SK-N-SH (cell line): ENCODE measurements at regions not wholly inside any gene's neighbourhood (a gene's known extent, or its start where the extent isn't known, plus 50 kb on each side); places are given as distances from the start of the nearest gene placed in this dataset.

ENCODE experiments used
- CTCF ChIA-PET: fragments of 300-600, 350-600 bp; formaldehyde crosslinking; extraction: SDS; loops from one replicate; lab custom pipeline; 2021; lab: Yijun Ruan, JAX
- POLR2A ChIA-PET: fragments of 350-600 bp; sonication (Branson Sonifier 250); formaldehyde crosslinking; extraction: SDS; loops from one replicate; lab custom pipeline; 2020; ENCODE audit warnings: antibody characterized with exemption, inconsistent platforms; lab: Yijun Ruan, JAX
- DNase-seq: peaks from one replicate; pipeline ENCODE4 v3.0.0; 2012
- H2AFZ ChIP-seq: fragments of 200-600 bp; sonication (generic); 2 replicates; pipeline ENCODE4 v1.8.1; 2016; ENCODE audit warnings: antibody characterized with exemption, mild to moderate bottlenecking, low read depth
- H3F3A ChIP-seq: fragments of 200-600 bp; sonication (generic); replicated peaks from 2 replicates; pipeline ENCODE3; 2016; ENCODE audit warnings: antibody characterized with exemption, mild to moderate bottlenecking; ENCODE audit not compliant: insufficient read depth
- H3K27ac ChIP-seq, 2 experiments: fragments of 200-500 bp in 1 of 2; fragments of 200-600 bp in 1 of 2; sonication (Bioruptor generic) in 1 of 2; sonication (generic), shearing (Covaris generic) in 1 of 2; 2 replicates each; pipeline versions ENCODE4 v1.5.1 to v1.6.1; 2014 to 2016; ENCODE audit warnings: low read depth in 2 of 2, inconsistent platforms in 1 of 2, low read length in 1 of 2, mild to moderate bottlenecking in 1 of 2, mixed read lengths in 1 of 2
- H3K27me3 ChIP-seq: fragments of 200-600 bp; sonication (generic), shearing (Covaris generic); 2 replicates; pipeline ENCODE4 v1.6.1; 2016; ENCODE audit warnings: mixed run types; ENCODE audit not compliant: insufficient read depth
- H3K36me3 ChIP-seq, 2 experiments: fragments of 200-500 bp in 1 of 2; fragments of 200-600 bp in 1 of 2; sonication (Bioruptor generic) in 1 of 2; sonication (generic) in 1 of 2; replicated peaks in 1 of 2; 2 replicates each; pipeline versions ENCODE3 to v1.5.1; 2014 to 2016; ENCODE audit warnings: low read length in 1 of 2, mild to moderate bottlenecking in 1 of 2; ENCODE audit not compliant: insufficient read depth in 2 of 2, control insufficient read depth in 1 of 2
- H3K4me1 ChIP-seq, 2 experiments: fragments of 200-500 bp in 1 of 2; fragments of 200-600 bp in 1 of 2; sonication (Bioruptor generic) in 1 of 2; sonication (generic), shearing (Covaris generic) in 1 of 2; 2 replicates each; pipeline versions ENCODE4 v1.5.1 to v1.6.1; 2014 to 2016; ENCODE audit warnings: low read depth in 1 of 2, low read length in 1 of 2, mixed run types in 1 of 2; ENCODE audit not compliant: insufficient read depth in 2 of 2, control insufficient read depth in 1 of 2
- H3K4me2 ChIP-seq: fragments of 200-600 bp; sonication (generic), shearing (Covaris generic); 2 replicates; pipeline ENCODE4 v1.6.1; 2017; ENCODE audit warnings: mixed run types
- H3K4me3 ChIP-seq, 2 experiments: fragments of 200-500 bp in 1 of 2; fragments of 200-600 bp in 1 of 2; sonication (Bioruptor generic) in 1 of 2; sonication (generic), shearing (Covaris generic) in 1 of 2; 2 replicates each; pipeline versions ENCODE4 v1.5.1 to v1.8.1; 2014 to 2016; ENCODE audit warnings: low read depth in 2 of 2, inconsistent platforms in 1 of 2, low read length in 1 of 2, mild to moderate bottlenecking in 1 of 2, mixed read lengths in 1 of 2, moderate library complexity in 1 of 2
- H3K79me2 ChIP-seq: fragments of 200-600 bp; sonication (generic); 2 replicates; pipeline ENCODE4 v1.8.1; 2017; ENCODE audit warnings: mild to moderate bottlenecking; ENCODE audit not compliant: insufficient read depth
- H3K9ac ChIP-seq: fragments of 200-600 bp; sonication (generic); 2 replicates; pipeline ENCODE4 v1.6.1; 2017; ENCODE audit warnings: mixed run types
- H3K9me2 ChIP-seq: fragments of 200-600 bp; sonication (generic); 2 replicates; pipeline ENCODE4 v1.6.1; 2017; ENCODE audit warnings: mixed run types
- H3K9me3 ChIP-seq: fragments of 200-600 bp; sonication (generic); 2 replicates; pipeline ENCODE4 v1.6.1; 2017; ENCODE audit warnings: mixed run types, mild to moderate bottlenecking, moderate library complexity
- H4K20me1 ChIP-seq: fragments of 200-600 bp; sonication (generic); 2 replicates; pipeline ENCODE4 v1.6.1; 2017; ENCODE audit warnings: mild to moderate bottlenecking, mixed run types; ENCODE audit not compliant: insufficient read depth
- EP300 ChIP-seq, 2 experiments: IDR thresholded peaks; 2 replicates each; pipeline versions ENCODE4 v1.4.0 to v1.6.1; 2012; ENCODE audit warnings: borderline replicate concordance in 1 of 2, low read depth in 1 of 2, low read length in 1 of 2
- FOSL2 ChIP-seq: IDR thresholded peaks from 2 replicates; pipeline ENCODE4 v1.4.0; 2012; ENCODE audit warnings: low read depth, mild to moderate bottlenecking, moderate library complexity, borderline replicate concordance
- FOXJ3 ChIP-seq: sonication (generic); formaldehyde crosslinking; IDR thresholded peaks from 2 replicates; pipeline ENCODE4 v1.5.1; 2020; ENCODE audit warnings: mild to moderate bottlenecking, missing genetic modification reagents
- JUND ChIP-seq: IDR thresholded peaks from 2 replicates; pipeline ENCODE4 v1.4.0; 2012
- NFIC ChIP-seq: IDR thresholded peaks from 2 replicates; pipeline ENCODE4 v1.4.0; 2012; ENCODE audit warnings: borderline replicate concordance
- POLR2AphosphoS5 ChIP-seq: IDR thresholded peaks from 2 replicates; pipeline ENCODE4 v1.6.1; 2012; ENCODE audit warnings: low read depth, low read length
- RAD21 ChIP-seq: IDR thresholded peaks from 2 replicates; pipeline ENCODE4 v1.6.1; 2012; ENCODE audit warnings: mild to moderate bottlenecking, low read length
- TCF12 ChIP-seq: IDR thresholded peaks from 2 replicates; pipeline ENCODE4 v1.4.0; 2012
- TEAD4 ChIP-seq: IDR thresholded peaks from 2 replicates; pipeline ENCODE4 v1.4.0; 2012; ENCODE audit warnings: mild to moderate bottlenecking, borderline replicate concordance; ENCODE audit not compliant: insufficient read depth
- YY1 ChIP-seq: IDR thresholded peaks from 2 replicates; pipeline ENCODE4 v1.4.0; 2012; ENCODE audit warnings: low read depth, mild to moderate bottlenecking
- WGBS: methylation state at CpG from one replicate; pipeline ENCODE4 v1.1.6; 2017; ENCODE audit warnings: low lambda C conversion rate; 5-methylcytosine and 5-hydroxymethylcytosine counted together
- TF ChIP-seq, protein P1 (sequence below): IDR thresholded peaks from 2 replicates; pipeline ENCODE4 v1.4.0; 2012; ENCODE audit warnings: low read depth, borderline replicate concordance
- TF ChIP-seq, protein P2 (sequence below): IDR thresholded peaks from 2 replicates; pipeline ENCODE4 v1.6.1; 2012; ENCODE audit warnings: mild to moderate bottlenecking, low read depth, low read length, moderate library complexity
- TF ChIP-seq, protein P3 (sequence below): fragments of 150-350 bp; IDR thresholded peaks from 2 replicates; pipeline ENCODE4 v1.6.1; 2017; ENCODE audit warnings: antibody characterized with exemption, low read length, low read depth, borderline replicate concordance
- TF ChIP-seq, protein P4 (sequence below): fragments of 200-600 bp; sonication (generic); IDR thresholded peaks from 2 replicates; pipeline ENCODE4 v1.6.1; 2017; ENCODE audit warnings: antibody characterized with exemption, mild to moderate bottlenecking, moderate library complexity
- TF ChIP-seq, protein P5 (sequence below): IDR thresholded peaks from 2 replicates; pipeline ENCODE4 v1.4.0; 2012; ENCODE audit warnings: low read depth
- TF ChIP-seq, protein P6 (sequence below): IDR thresholded peaks from 2 replicates; pipeline ENCODE4; 2012

DNA sequence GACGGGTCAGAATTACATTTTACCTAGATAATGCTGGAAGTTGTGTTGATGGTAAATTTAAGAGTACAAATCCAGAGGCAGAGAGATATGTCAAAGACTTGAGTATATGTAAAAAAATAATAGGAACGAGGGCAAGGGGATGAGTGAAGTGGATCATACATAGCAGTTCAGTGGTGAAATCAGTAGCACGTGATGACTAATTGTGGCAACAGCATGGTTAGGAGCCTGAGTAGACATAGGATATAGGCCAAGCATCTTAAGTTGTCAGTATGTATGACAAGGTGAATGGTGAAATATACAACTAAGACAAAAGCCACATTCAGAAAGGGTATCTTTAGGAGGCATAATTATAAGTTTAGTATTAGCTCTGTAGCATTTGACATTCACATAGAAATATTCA, 826.5 kb upstream of the PIK3C3 start:
- no peak for DNase-seq
- CTCF ChIA-PET, result no interaction called here
- Histone ChIP-seq H3K4me3 (no peak overlapping the region), H3K36me3 (no peaks in the 10 kb centered on the region), H2AFZ (no peak overlapping the region), H3K79me2 (no peaks in the 10 kb centered on the region), H3K9me3 (no peaks in the 10 kb centered on the region), H3K27me3 (no peaks in the 10 kb centered on the region), H3K9me2 (no peaks in the 10 kb centered on the region), H3K4me1 (peaks cover 0 to 8% of the 10 kb centered on the region in 2 experiments; a peak in 1 of 4 replicates), H3K9ac (no peak overlapping the region), H4K20me1 (no peaks in the 10 kb centered on the region), H3F3A (peaks cover 19% of the 10 kb centered on the region), H3K27ac (peak overlapping the region in 1 of 2 experiments; percentile 6; a peak in 1 of 4 replicates), H3K4me2 (no peak overlapping the region)
- no peak for TF ChIP-seq EP300 (IDR thresholded peaks at IDR 0.05; ENCODE audit: borderline replicate concordance in 1 of 2, low read depth in 1 of 2, low read length in 1 of 2)
- TF ChIP-seq TEAD4, result no peak
- TF ChIP-seq, protein P1, sequence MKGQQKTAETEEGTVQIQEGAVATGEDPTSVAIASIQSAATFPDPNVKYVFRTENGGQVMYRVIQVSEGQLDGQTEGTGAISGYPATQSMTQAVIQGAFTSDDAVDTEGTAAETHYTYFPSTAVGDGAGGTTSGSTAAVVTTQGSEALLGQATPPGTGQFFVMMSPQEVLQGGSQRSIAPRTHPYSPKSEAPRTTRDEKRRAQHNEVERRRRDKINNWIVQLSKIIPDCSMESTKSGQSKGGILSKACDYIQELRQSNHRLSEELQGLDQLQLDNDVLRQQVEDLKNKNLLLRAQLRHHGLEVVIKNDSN, result no peak
- no peak for TF ChIP-seq YY1
- TF ChIP-seq JUND, result no peak
- TF ChIP-seq, protein P2, sequence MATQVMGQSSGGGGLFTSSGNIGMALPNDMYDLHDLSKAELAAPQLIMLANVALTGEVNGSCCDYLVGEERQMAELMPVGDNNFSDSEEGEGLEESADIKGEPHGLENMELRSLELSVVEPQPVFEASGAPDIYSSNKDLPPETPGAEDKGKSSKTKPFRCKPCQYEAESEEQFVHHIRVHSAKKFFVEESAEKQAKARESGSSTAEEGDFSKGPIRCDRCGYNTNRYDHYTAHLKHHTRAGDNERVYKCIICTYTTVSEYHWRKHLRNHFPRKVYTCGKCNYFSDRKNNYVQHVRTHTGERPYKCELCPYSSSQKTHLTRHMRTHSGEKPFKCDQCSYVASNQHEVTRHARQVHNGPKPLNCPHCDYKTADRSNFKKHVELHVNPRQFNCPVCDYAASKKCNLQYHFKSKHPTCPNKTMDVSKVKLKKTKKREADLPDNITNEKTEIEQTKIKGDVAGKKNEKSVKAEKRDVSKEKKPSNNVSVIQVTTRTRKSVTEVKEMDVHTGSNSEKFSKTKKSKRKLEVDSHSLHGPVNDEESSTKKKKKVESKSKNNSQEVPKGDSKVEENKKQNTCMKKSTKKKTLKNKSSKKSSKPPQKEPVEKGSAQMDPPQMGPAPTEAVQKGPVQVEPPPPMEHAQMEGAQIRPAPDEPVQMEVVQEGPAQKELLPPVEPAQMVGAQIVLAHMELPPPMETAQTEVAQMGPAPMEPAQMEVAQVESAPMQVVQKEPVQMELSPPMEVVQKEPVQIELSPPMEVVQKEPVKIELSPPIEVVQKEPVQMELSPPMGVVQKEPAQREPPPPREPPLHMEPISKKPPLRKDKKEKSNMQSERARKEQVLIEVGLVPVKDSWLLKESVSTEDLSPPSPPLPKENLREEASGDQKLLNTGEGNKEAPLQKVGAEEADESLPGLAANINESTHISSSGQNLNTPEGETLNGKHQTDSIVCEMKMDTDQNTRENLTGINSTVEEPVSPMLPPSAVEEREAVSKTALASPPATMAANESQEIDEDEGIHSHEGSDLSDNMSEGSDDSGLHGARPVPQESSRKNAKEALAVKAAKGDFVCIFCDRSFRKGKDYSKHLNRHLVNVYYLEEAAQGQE, result no peak
- no peak for TF ChIP-seq RAD21
- TF ChIP-seq, protein P3, sequence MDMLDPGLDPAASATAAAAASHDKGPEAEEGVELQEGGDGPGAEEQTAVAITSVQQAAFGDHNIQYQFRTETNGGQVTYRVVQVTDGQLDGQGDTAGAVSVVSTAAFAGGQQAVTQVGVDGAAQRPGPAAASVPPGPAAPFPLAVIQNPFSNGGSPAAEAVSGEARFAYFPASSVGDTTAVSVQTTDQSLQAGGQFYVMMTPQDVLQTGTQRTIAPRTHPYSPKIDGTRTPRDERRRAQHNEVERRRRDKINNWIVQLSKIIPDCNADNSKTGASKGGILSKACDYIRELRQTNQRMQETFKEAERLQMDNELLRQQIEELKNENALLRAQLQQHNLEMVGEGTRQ, result no peak
- TF ChIP-seq TCF12, result no peak
- no peak for TF ChIP-seq FOXJ3
- POLR2A ChIA-PET, result no interaction called here
- 75% methylated on average over 3 of the region's 3 CpGs for WGBS

DNA sequence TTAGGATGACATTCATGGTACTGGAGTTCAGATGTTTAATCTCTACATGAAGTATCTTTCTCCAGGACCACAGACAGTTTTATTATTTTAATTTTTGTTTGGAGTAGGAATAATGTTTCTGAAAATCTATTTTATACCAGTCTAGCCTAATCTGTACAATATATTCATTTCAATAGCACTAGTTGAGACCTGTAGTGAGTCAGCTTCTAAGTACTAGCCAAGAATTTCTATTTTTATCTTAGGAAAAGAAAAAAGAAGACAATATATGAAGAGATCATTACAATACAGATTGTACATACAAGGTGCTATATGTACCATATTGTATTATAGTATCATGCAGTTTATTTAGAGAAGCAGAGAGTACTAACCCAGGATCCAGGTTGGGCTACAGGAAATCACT, 826.9 kb upstream of the PIK3C3 start:
- POLR2A ChIA-PET, result no interaction called here
- TF ChIP-seq, protein P4, sequence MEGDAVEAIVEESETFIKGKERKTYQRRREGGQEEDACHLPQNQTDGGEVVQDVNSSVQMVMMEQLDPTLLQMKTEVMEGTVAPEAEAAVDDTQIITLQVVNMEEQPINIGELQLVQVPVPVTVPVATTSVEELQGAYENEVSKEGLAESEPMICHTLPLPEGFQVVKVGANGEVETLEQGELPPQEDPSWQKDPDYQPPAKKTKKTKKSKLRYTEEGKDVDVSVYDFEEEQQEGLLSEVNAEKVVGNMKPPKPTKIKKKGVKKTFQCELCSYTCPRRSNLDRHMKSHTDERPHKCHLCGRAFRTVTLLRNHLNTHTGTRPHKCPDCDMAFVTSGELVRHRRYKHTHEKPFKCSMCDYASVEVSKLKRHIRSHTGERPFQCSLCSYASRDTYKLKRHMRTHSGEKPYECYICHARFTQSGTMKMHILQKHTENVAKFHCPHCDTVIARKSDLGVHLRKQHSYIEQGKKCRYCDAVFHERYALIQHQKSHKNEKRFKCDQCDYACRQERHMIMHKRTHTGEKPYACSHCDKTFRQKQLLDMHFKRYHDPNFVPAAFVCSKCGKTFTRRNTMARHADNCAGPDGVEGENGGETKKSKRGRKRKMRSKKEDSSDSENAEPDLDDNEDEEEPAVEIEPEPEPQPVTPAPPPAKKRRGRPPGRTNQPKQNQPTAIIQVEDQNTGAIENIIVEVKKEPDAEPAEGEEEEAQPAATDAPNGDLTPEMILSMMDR, result no peak
- TF ChIP-seq, protein P5, sequence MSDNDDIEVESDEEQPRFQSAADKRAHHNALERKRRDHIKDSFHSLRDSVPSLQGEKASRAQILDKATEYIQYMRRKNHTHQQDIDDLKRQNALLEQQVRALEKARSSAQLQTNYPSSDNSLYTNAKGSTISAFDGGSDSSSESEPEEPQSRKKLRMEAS, result no peak
- TF ChIP-seq NFIC (peak; percentile 21; the same call in 1 of the 2 replicates), EP300 (IDR thresholded peaks at IDR 0.05; ENCODE audit: borderline replicate concordance in 1 of 2, low read depth in 1 of 2, low read length in 1 of 2) (no peak), RAD21 (no peak), FOSL2 (peak; percentile 18; the same call in 1 of the 2 replicates), POLR2AphosphoS5 (no peak), FOXJ3 (no peak)
- TF ChIP-seq, protein P6, sequence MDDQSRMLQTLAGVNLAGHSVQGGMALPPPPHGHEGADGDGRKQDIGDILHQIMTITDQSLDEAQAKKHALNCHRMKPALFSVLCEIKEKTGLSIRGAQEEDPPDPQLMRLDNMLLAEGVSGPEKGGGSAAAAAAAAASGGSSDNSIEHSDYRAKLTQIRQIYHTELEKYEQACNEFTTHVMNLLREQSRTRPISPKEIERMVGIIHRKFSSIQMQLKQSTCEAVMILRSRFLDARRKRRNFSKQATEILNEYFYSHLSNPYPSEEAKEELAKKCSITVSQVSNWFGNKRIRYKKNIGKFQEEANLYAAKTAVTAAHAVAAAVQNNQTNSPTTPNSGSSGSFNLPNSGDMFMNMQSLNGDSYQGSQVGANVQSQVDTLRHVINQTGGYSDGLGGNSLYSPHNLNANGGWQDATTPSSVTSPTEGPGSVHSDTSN, result no peak

More for the DNA sequence above, 826.9 kb upstream of the PIK3C3 start:
- Histone ChIP-seq H3K36me3 (no peaks in the 10 kb centered on the region), H3F3A (peaks cover 19% of the 10 kb centered on the region), H3K4me2 (no peak overlapping the region), H3K79me2 (no peaks in the 10 kb centered on the region), H2AFZ (no peak overlapping the region), H3K4me3 (no peak overlapping the region), H4K20me1 (no peaks in the 10 kb centered on the region), H3K9ac (no peak overlapping the region), H3K4me1 (peaks cover 0 to 8% of the 10 kb centered on the region in 2 experiments; a peak in 1 of 4 replicates), H3K9me3 (peaks cover 2% of the 10 kb centered on the region; the same call in 1 of the 2 replicates), H3K27me3 (no peaks in the 10 kb centered on the region), H3K27ac (peak overlapping the region in 1 of 2 experiments; percentile 6; a peak in 1 of 4 replicates), H3K9me2 (no peaks in the 10 kb centered on the region)
- CTCF ChIA-PET, result no interaction called here
- no peak for DNase-seq
